ENCODE measurements at regions not wholly inside any gene's neighbourhood (a gene's known extent, or its start where the extent isn't known, plus 50 kb on each side); places are given as distances from the start of the nearest gene placed in this dataset.

DNA sequence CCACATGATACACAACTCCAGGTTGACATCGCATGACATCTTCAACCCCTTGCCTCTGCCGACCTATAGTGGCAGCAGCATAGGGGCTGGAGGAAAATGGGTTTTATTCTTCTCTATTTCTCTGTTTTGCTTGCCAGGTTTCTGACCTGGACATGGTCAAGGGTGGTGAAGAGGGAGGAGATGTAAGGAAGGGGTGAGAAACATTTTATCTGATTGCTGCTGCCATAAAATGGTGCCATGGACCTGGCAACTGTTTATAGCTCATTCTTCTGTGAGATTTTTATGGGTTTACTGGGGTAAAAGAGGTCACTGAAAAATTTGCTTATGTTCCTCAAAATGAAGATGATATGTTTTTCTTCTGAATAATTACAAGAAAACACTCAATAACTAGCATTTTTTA is 266.7 kb upstream of the FOXQ1 start:
- H3K27me3 ChIP-seq (ENCODE audit: control insufficient read depth, insufficient read depth, low read length) = no peaks in the 10 kb centered on the region
- no peak for DNase-seq (ENCODE audit: low read depth, low spot score)
- no CpG with 5 or more reads among the region's 2 CpGs for WGBS (ENCODE audit: insufficient coverage, insufficient read length)
- no peaks in the 10 kb centered on the region for H3K4me1 ChIP-seq (ENCODE audit: control insufficient read depth, insufficient read depth, low read length)
- H3K27ac ChIP-seq (ENCODE audit: low read length) = no peak overlapping the region
- no peaks in the 10 kb centered on the region for H3K9me3 ChIP-seq (ENCODE audit: control insufficient read depth, insufficient read depth, low read length)
- no peak overlapping the region for H3K4me3 ChIP-seq (ENCODE audit: low read length)
- H3K36me3 ChIP-seq (ENCODE audit: control insufficient read depth, insufficient read depth, low read length) = no peaks in the 10 kb centered on the region

- Histone ChIP-seq H3K9me3 (ENCODE audit: control insufficient read depth, insufficient read depth, low read length) (no peaks in the 10 kb centered on the region), H3K27me3 (ENCODE audit: control insufficient read depth, insufficient read depth, low read length) (no peaks in the 10 kb centered on the region), H3K36me3 (ENCODE audit: control insufficient read depth, insufficient read depth, low read length) (no peaks in the 10 kb centered on the region), H3K4me3 (ENCODE audit: low read length) (no peak overlapping the region), H3K27ac (ENCODE audit: low read length) (no peak overlapping the region), H3K4me1 (ENCODE audit: control insufficient read depth, insufficient read depth, low read length) (0 out of 2 replicates have a peak, but pooled peaks cover 1% of the 10 kb centered on the region)
- DNase-seq (ENCODE audit: low read depth, low spot score) = no peak
- WGBS (ENCODE audit: insufficient coverage, insufficient read length) = no CpG with 5 or more reads among the region's 7 CpGs
Observed at GRCh38 chr6:1044040-1044836, 267.7 kb upstream of the FOXQ1 start.

DNA sequence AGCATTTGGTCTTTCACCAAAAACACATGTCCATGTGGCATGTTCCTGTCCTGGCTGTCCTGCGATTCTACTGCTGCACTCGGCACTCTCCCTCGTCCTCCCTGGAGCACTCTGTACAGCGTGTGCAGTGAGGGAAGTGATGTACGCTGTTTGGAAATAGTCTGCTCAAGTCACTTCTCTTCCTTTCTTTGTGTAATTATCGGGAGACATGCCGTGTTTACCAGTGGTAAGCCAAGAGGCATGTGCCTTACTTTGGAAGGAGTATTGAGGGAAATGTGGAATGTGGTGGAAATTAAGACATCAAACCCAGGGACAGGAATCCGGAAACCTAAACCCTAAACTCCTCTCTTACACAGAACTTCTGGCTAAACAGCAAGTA is 268.5 kb upstream of the FOXQ1 start:
- Histone ChIP-seq H3K4me1 (ENCODE audit: control insufficient read depth, insufficient read depth, low read length) (0 out of 2 replicates have a peak, but pooled peaks cover 1% of the 10 kb centered on the region), H3K9me3 (ENCODE audit: control insufficient read depth, insufficient read depth, low read length) (no peaks in the 10 kb centered on the region), H3K36me3 (ENCODE audit: control insufficient read depth, insufficient read depth, low read length) (no peaks in the 10 kb centered on the region), H3K27ac (ENCODE audit: low read length) (no peak overlapping the region), H3K27me3 (ENCODE audit: control insufficient read depth, insufficient read depth, low read length) (no peaks in the 10 kb centered on the region), H3K4me3 (ENCODE audit: low read length) (no peak overlapping the region)
- WGBS (ENCODE audit: insufficient coverage, insufficient read length) = no CpG with 5 or more reads among the region's 8 CpGs
- no peak for DNase-seq (ENCODE audit: low read depth, low spot score)

DNA sequence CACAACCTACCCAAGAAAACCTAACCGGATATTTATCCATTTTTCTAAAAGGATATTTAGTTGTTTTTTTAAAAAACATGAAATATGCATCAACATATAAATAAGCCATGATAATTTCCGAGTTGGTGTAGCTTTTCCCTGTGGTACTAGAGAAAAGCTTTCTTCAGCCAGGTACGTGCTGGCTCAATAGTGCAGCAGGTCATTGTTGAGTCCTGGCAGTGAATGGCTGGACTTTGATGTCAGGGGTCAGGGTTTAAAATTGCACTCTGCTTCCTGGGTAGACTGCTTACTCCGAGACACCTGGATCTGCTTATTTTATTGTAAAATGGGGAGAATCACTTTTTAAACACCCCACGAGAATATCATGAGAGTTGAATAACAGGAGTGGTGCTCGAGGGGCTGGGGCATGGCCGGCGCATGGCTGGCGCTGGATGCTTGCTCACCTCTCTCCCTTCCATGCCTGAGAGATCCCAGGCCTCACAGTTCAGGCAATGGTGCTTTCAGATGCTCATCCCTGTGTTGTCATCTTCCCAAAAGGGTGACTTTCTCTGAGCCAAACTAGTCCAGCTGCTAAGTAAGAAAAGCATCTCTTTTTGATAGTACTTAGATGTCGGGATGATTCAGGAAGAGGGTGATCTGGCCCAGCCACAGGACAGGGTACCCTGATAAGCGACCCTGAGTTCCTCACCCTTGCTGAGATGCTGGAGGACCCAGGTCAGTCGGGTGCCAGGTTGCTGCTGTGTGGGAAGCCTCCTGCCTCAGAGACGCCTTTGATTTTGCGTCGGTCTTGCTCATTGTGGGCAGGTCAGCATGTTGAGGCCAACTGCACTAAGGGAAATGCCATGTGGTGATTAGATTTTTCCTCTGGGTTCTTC is 269.1 kb upstream of the FOXQ1 start:
- Histone ChIP-seq H3K9me3 (ENCODE audit: control insufficient read depth, insufficient read depth, low read length) (no peaks in the 10 kb centered on the region), H3K27ac (ENCODE audit: low read length) (no peak overlapping the region), H3K27me3 (ENCODE audit: control insufficient read depth, insufficient read depth, low read length) (no peaks in the 10 kb centered on the region), H3K36me3 (ENCODE audit: control insufficient read depth, insufficient read depth, low read length) (no peaks in the 10 kb centered on the region), H3K4me1 (ENCODE audit: control insufficient read depth, insufficient read depth, low read length) (0 out of 2 replicates have a peak, but pooled peaks cover 1% of the 10 kb centered on the region), H3K4me3 (ENCODE audit: low read length) (no peak overlapping the region)
- WGBS (ENCODE audit: insufficient coverage, insufficient read length) = no CpG with 5 or more reads among the region's 15 CpGs
- DNase-seq (ENCODE audit: low read depth, low spot score) = no peak

GRCh38 chr6:1040393-1040792 is 271.5 kb upstream of the FOXQ1 start:
- DNase-seq (ENCODE audit: low read depth, low spot score) = no peak
- H3K27ac ChIP-seq (ENCODE audit: low read length) = no peak overlapping the region

GRCh38 chr6:1039746-1040145 is 272.2 kb upstream of the FOXQ1 start:
- Histone ChIP-seq H3K9me3 (ENCODE audit: control insufficient read depth, insufficient read depth, low read length) (no peaks in the 10 kb centered on the region), H3K27ac (ENCODE audit: low read length) (no peak overlapping the region), H3K27me3 (ENCODE audit: control insufficient read depth, insufficient read depth, low read length) (no peaks in the 10 kb centered on the region), H3K4me3 (ENCODE audit: low read length) (no peak overlapping the region), H3K36me3 (ENCODE audit: control insufficient read depth, insufficient read depth, low read length) (no peaks in the 10 kb centered on the region), H3K4me1 (ENCODE audit: control insufficient read depth, insufficient read depth, low read length) (0 out of 2 replicates have a peak, but pooled peaks cover 1% of the 10 kb centered on the region)
- no CpG with 5 or more reads among the region's 2 CpGs for WGBS (ENCODE audit: insufficient coverage, insufficient read length)
- DNase-seq (ENCODE audit: low read depth, low spot score) = no peak

More at GRCh38 chr6:1040393-1040792, 271.5 kb upstream of the FOXQ1 start:
- H3K4me3 ChIP-seq (ENCODE audit: low read length) = no peak overlapping the region
- WGBS (ENCODE audit: insufficient coverage, insufficient read length) = no CpG with 5 or more reads among the region's 12 CpGs
- H3K27me3 ChIP-seq (ENCODE audit: control insufficient read depth, insufficient read depth, low read length) = no peaks in the 10 kb centered on the region
- H3K4me1 ChIP-seq (ENCODE audit: control insufficient read depth, insufficient read depth, low read length) = 0 out of 2 replicates have a peak, but pooled peaks cover 1% of the 10 kb centered on the region
- H3K36me3 ChIP-seq (ENCODE audit: control insufficient read depth, insufficient read depth, low read length) = no peaks in the 10 kb centered on the region
- no peaks in the 10 kb centered on the region for H3K9me3 ChIP-seq (ENCODE audit: control insufficient read depth, insufficient read depth, low read length)

GRCh38 chr6:1039191-1039590 is 272.7 kb upstream of the FOXQ1 start:
- WGBS (ENCODE audit: insufficient coverage, insufficient read length) = no CpG with 5 or more reads among the region's 9 CpGs

GRCh38 chr6:1037430-1038202 is 274.3 kb upstream of the FOXQ1 start:
- Histone ChIP-seq H3K4me3 (ENCODE audit: low read length) (no peak overlapping the region), H3K27ac (ENCODE audit: low read length) (no peak overlapping the region), H3K4me1 (ENCODE audit: control insufficient read depth, insufficient read depth, low read length) (0 out of 2 replicates have a peak, but pooled peaks cover 1% of the 10 kb centered on the region), H3K27me3 (ENCODE audit: control insufficient read depth, insufficient read depth, low read length) (no peaks in the 10 kb centered on the region), H3K9me3 (ENCODE audit: control insufficient read depth, insufficient read depth, low read length) (no peaks in the 10 kb centered on the region), H3K36me3 (ENCODE audit: control insufficient read depth, insufficient read depth, low read length) (no peaks in the 10 kb centered on the region)
- no CpG with 5 or more reads among the region's 10 CpGs for WGBS (ENCODE audit: insufficient coverage, insufficient read length)
- DNase-seq (ENCODE audit: low read depth, low spot score) = no peak

More at GRCh38 chr6:1039191-1039590, 272.7 kb upstream of the FOXQ1 start:
- H3K27me3 ChIP-seq (ENCODE audit: control insufficient read depth, insufficient read depth, low read length) = no peaks in the 10 kb centered on the region
- 0 out of 2 replicates have a peak, but pooled peaks cover 1% of the 10 kb centered on the region for H3K4me1 ChIP-seq (ENCODE audit: control insufficient read depth, insufficient read depth, low read length)
- H3K36me3 ChIP-seq (ENCODE audit: control insufficient read depth, insufficient read depth, low read length) = no peaks in the 10 kb centered on the region
- DNase-seq (ENCODE audit: low read depth, low spot score) = no peak
- H3K27ac ChIP-seq (ENCODE audit: low read length) = no peak overlapping the region
- no peak overlapping the region for H3K4me3 ChIP-seq (ENCODE audit: low read length)
- no peaks in the 10 kb centered on the region for H3K9me3 ChIP-seq (ENCODE audit: control insufficient read depth, insufficient read depth, low read length)

DNA sequence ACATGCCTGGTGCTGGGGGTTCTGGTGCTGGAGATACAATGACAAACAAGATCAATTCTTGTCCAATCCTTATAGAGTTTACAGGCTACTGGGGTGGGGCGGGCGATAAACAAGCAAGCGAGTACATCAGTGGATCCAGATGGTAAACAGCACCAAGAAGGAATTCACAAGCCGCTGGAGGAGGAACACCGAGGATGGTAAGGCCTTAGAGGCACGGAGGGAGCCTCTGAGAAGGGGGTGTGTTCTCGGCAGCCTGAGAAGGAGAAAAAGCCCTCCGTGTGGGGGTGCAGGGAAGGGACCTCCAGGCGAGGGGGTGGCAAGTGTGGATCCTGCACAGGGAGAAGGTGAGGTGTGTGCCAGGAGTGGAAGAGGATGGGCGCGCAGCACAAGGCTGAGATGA is 276.5 kb upstream of the FOXQ1 start:
- H3K36me3 ChIP-seq (ENCODE audit: control insufficient read depth, insufficient read depth, low read length) = no peaks in the 10 kb centered on the region
- no CpG with 5 or more reads among the region's 11 CpGs for WGBS (ENCODE audit: insufficient coverage, insufficient read length)

DNA sequence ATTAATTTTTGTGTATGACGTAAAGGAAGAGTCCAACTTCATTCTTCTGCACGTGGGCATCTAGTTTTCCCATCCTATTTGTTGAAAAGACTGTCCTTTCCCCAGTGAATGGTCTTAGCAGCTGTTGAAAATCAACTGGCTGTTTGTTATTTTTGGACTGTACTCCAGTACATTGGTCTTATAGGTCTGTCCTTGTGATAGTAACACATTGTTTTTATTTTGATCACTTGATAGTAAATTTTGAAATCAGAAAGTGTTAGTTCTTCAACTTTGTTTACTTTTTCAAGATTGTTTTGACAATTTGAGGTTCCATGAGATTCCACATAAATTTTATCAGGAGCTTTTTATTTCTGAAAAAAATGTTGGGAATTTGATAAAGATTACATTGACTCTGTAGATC is 280.2 kb upstream of the FOXQ1 start:
- Histone ChIP-seq H3K4me1 (ENCODE audit: control insufficient read depth, insufficient read depth, low read length) (no peaks in the 10 kb centered on the region; the same call in 1 of the 2 replicates), H3K36me3 (ENCODE audit: control insufficient read depth, insufficient read depth, low read length) (no peaks in the 10 kb centered on the region), H3K27me3 (ENCODE audit: control insufficient read depth, insufficient read depth, low read length) (no peaks in the 10 kb centered on the region), H3K9me3 (ENCODE audit: control insufficient read depth, insufficient read depth, low read length) (no peaks in the 10 kb centered on the region), H3K4me3 (ENCODE audit: low read length) (no peak overlapping the region), H3K27ac (ENCODE audit: low read length) (no peak overlapping the region)
- no peak for DNase-seq (ENCODE audit: low read depth, low spot score)
- no CpG with 5 or more reads among the region's 2 CpGs for WGBS (ENCODE audit: insufficient coverage, insufficient read length)

More for the DNA sequence above, 276.5 kb upstream of the FOXQ1 start:
- no peak for DNase-seq (ENCODE audit: low read depth, low spot score)
- Histone ChIP-seq H3K4me3 (ENCODE audit: low read length) (no peak overlapping the region), H3K27ac (ENCODE audit: low read length) (no peak overlapping the region), H3K9me3 (ENCODE audit: control insufficient read depth, insufficient read depth, low read length) (no peaks in the 10 kb centered on the region), H3K27me3 (ENCODE audit: control insufficient read depth, insufficient read depth, low read length) (no peaks in the 10 kb centered on the region), H3K4me1 (ENCODE audit: control insufficient read depth, insufficient read depth, low read length) (0 out of 2 replicates have a peak, but pooled peaks cover 1% of the 10 kb centered on the region)
